Endothelial cell of umbilical vein (primary cell): ENCODE measurements at regions not wholly inside any gene's neighbourhood (a gene's known extent, or its start where the extent isn't known, plus 50 kb on each side); places are given as distances from the start of the nearest gene placed in this dataset.

Experiments
- BruUV-seq: library from RNA; stranded (reverse); fragments of 400-500 nt; replicated peaks from 2 replicates; lab custom pipeline; 2021; lab: Mats Ljungman, UMichigan
- CTCF ChIA-PET: fragments of 300-600, 350-600 bp; sonication (Branson Sonifier 250); formaldehyde crosslinking; loops from one replicate; lab custom pipeline; 2021; ENCODE audit warnings: antibody characterized with exemption, inconsistent platforms; lab: Charles Lee
- POLR2A ChIA-PET: fragments of 300-600, 350-600 bp; sonication (Branson Sonifier 250); formaldehyde crosslinking; loops from one replicate; lab custom pipeline; 2021; ENCODE audit warnings: antibody characterized with exemption, inconsistent platforms; lab: Charles Lee
- DNase-seq: peaks from one replicate; pipeline ENCODE4 v3.0.0-alpha.2; 2011; ENCODE audit warnings: low read depth, low spot score
- FAIRE-seq: peaks from 2 replicates; lab custom pipeline; 2011; peaks lifted over from hg19 to GRCh38; lab: Jason Lieb, UNC
- H2AFZ ChIP-seq: 2 replicates; pipeline ENCODE4 v1.6.0; 2012; ENCODE audit warnings: low read depth, low read length, control low read depth, inconsistent platforms
- H3K27ac ChIP-seq: 2 replicates; pipeline ENCODE4 v1.5.1; 2011; ENCODE audit warnings: low read depth, mild to moderate bottlenecking, control low read depth, low read length, moderate library complexity; ENCODE audit not compliant: insufficient read depth
- H3K27me3 ChIP-seq, 2 experiments: 2 replicates each; pipeline versions ENCODE4 v1.6.0 to v1.6.1; 2011; ENCODE audit warnings: low read length in 2 of 2, mixed read lengths in 1 of 2; ENCODE audit not compliant: control insufficient read depth in 2 of 2, insufficient read depth in 2 of 2
- H3K36me3 ChIP-seq, 2 experiments: 2 replicates in 1 of 2; 3 replicates in 1 of 2; pipeline ENCODE4 v1.5.1; 2011; ENCODE audit warnings: low read length in 2 of 2, mild to moderate bottlenecking in 1 of 2, moderate library complexity in 1 of 2; ENCODE audit not compliant: control insufficient read depth in 2 of 2, insufficient read depth in 2 of 2; ENCODE audit errors: extremely low read depth in 1 of 2
- H3K4me1 ChIP-seq: 3 replicates; pipeline ENCODE4 v1.5.1; 2011; ENCODE audit warnings: mild to moderate bottlenecking, low read length; ENCODE audit not compliant: control insufficient read depth, insufficient read depth; ENCODE audit errors: extremely low read depth
- H3K4me2 ChIP-seq: 2 replicates; pipeline ENCODE4 v1.6.1; 2011; ENCODE audit warnings: low read length, control low read depth, mixed read lengths; ENCODE audit not compliant: insufficient read depth
- H3K4me3 ChIP-seq, 3 experiments: fragments of 200-600 bp in 1 of 3; sonication (generic), shearing (Covaris generic) in 1 of 3; replicated peaks in 1 of 3; 2 replicates each; pipeline ENCODE4 v1.5.1; 2011 to 2016; ENCODE audit warnings: control low read depth in 3 of 3, low read length in 3 of 3, mild to moderate bottlenecking in 2 of 3, inconsistent platforms in 1 of 3, low read depth in 1 of 3, moderate library complexity in 1 of 3; ENCODE audit not compliant: insufficient read depth in 1 of 3
- H3K79me2 ChIP-seq: 2 replicates; pipeline ENCODE4 v1.6.0; 2012; ENCODE audit warnings: low read length, inconsistent platforms; ENCODE audit not compliant: control insufficient read depth, insufficient read depth
- H3K9ac ChIP-seq: replicated peaks from 2 replicates; pipeline ENCODE3; 2011; ENCODE audit warnings: low read length, control low read depth; ENCODE audit not compliant: insufficient read depth; ENCODE audit errors: extremely low read depth
- H3K9me1 ChIP-seq: replicated peaks from 3 replicates; pipeline ENCODE4 v1.6.0; 2011; ENCODE audit warnings: mild to moderate bottlenecking, low read length; ENCODE audit not compliant: control insufficient read depth, insufficient read depth; ENCODE audit errors: extremely low read depth
- H3K9me3 ChIP-seq: replicated peaks from 2 replicates; pipeline ENCODE4 v1.5.1; 2012; ENCODE audit warnings: low read length, inconsistent platforms; ENCODE audit not compliant: control insufficient read depth, insufficient read depth
- H4K20me1 ChIP-seq: replicated peaks from 2 replicates; pipeline ENCODE3; 2011; ENCODE audit warnings: mild to moderate bottlenecking, low read length; ENCODE audit not compliant: control insufficient read depth, insufficient read depth; ENCODE audit errors: extremely low read depth
- CTCF ChIP-seq, 2 donors: IDR thresholded peaks; 1 replicate in 1 of 2; 2 replicates in 1 of 2; pipeline ENCODE4 v1.5.1; 2011; ENCODE audit warnings: low read length in 2 of 2, mild to moderate bottlenecking in 2 of 2, moderate library complexity in 2 of 2, control low read depth in 1 of 2, inconsistent platforms in 1 of 2, low read depth in 1 of 2; ENCODE audit not compliant: insufficient read depth in 1 of 2; ENCODE audit errors: extremely low read depth in 1 of 2
- EZH2 ChIP-seq: IDR thresholded peaks from 2 replicates; pipeline ENCODE4 v1.6.1; 2012; ENCODE audit warnings: borderline replicate concordance, low read depth, mild to moderate bottlenecking, moderate library complexity, low read length, inconsistent platforms; ENCODE audit not compliant: severe bottlenecking
- FOS ChIP-seq: IDR thresholded peaks from 2 replicates; pipeline ENCODE4 v1.6.1; 2011; ENCODE audit warnings: mild to moderate bottlenecking, low read length, moderate library complexity, borderline replicate concordance; ENCODE audit not compliant: insufficient read depth
- GATA2 ChIP-seq: IDR thresholded peaks from 2 replicates; pipeline ENCODE4 v1.7.0; 2011; ENCODE audit warnings: low read depth, mild to moderate bottlenecking, moderate library complexity, mixed read lengths, low read length; ENCODE audit not compliant: insufficient read length, insufficient read depth
- JUN ChIP-seq: IDR thresholded peaks from 2 replicates; pipeline ENCODE4 v1.6.1; 2011; ENCODE audit warnings: borderline replicate concordance, low read depth; ENCODE audit not compliant: insufficient read length, insufficient read depth
- MAX ChIP-seq: IDR thresholded peaks from 2 replicates; pipeline ENCODE4 v1.6.1; 2011; ENCODE audit not compliant: insufficient read depth, insufficient read length
- MYC ChIP-seq: IDR thresholded peaks from one replicate; pipeline ENCODE4 v1.6.1; 2011; ENCODE audit warnings: mild to moderate bottlenecking, low read depth, low read length
- POLR2A ChIP-seq: IDR thresholded peaks from 2 replicates; pipeline ENCODE4 v1.6.1; 2012; ENCODE audit warnings: low read depth, mild to moderate bottlenecking, control low read depth, low read length
- POLR2AphosphoS5 ChIP-seq: IDR thresholded peaks from 2 replicates; pipeline ENCODE4 v1.6.1; 2012; ENCODE audit warnings: low read depth, mild to moderate bottlenecking, control low read depth, low read length, moderate library complexity; ENCODE audit not compliant: insufficient read depth
- dilution Hi-C: fragments of 300-500 bp; cut with MboI; formaldehyde crosslinking; loops from one replicate; pipeline ENCODE4 v1.15.0; 2019; ENCODE audit warnings: low sequenced_read_pairs; ENCODE audit not compliant: extremely low pct_ligation_motif_present
- intact Hi-C: fragments of 100-400 bp; cut with micrococcal nuclease; formaldehyde crosslinking; loops from one replicate; pipeline ENCODE4 v1.10.0; 2022

- BruUV-seq = no TSS peak
- Histone ChIP-seq H3K4me3 (no peak overlapping the region), H3K79me2 (no peaks in the 10 kb centered on the region), H3K4me1 (peaks cover 18% of the 10 kb centered on the region), H3K9me1 (no peaks in the 10 kb centered on the region), H3K27me3 (no peaks in the 10 kb centered on the region), H2AFZ (no peak overlapping the region), H4K20me1 (no peaks in the 10 kb centered on the region), H3K9me3 (no peaks in the 10 kb centered on the region), H3K9ac (no peak overlapping the region), H3K27ac (no peak overlapping the region), H3K4me2 (no peak overlapping the region), H3K36me3 (no peaks in the 10 kb centered on the region)
- FAIRE-seq (no peak), DNase-seq (no peak)
- POLR2A ChIA-PET = no interaction called here
- intact Hi-C loops (no loop called here), dilution Hi-C loops (no loop called here)
- TF ChIP-seq EZH2 = no peak
- no peak for TF ChIP-seq JUN
- TF ChIP-seq FOS = no peak
- no peak for TF ChIP-seq POLR2AphosphoS5
- TF ChIP-seq MAX = no peak
- no peak for TF ChIP-seq POLR2A
- no peak for TF ChIP-seq MYC
- no peak for TF ChIP-seq GATA2
- TF ChIP-seq CTCF (IDR thresholded peaks at IDR 0.05; ENCODE audit: extremely low read depth in 1 of 2, insufficient read depth in 1 of 2, low read depth in 1 of 2, low read length in 2 of 2) = no peak
- CTCF ChIA-PET = interaction anchor here (1.1 kb wide), 1 partner anchor 45 kb away, joined by 3 read pairs; no protein-coding TSS in a partner anchor
These were observed 270.0 kb downstream of the CYP26B1 start for GRCh38 chr2:71877636-71878035.
